ENCODE measurements at regions not wholly inside any gene's neighbourhood (a gene's known extent, or its start where the extent isn't known, plus 50 kb on each side); places are given as distances from the start of the nearest gene placed in this dataset.

DNA sequence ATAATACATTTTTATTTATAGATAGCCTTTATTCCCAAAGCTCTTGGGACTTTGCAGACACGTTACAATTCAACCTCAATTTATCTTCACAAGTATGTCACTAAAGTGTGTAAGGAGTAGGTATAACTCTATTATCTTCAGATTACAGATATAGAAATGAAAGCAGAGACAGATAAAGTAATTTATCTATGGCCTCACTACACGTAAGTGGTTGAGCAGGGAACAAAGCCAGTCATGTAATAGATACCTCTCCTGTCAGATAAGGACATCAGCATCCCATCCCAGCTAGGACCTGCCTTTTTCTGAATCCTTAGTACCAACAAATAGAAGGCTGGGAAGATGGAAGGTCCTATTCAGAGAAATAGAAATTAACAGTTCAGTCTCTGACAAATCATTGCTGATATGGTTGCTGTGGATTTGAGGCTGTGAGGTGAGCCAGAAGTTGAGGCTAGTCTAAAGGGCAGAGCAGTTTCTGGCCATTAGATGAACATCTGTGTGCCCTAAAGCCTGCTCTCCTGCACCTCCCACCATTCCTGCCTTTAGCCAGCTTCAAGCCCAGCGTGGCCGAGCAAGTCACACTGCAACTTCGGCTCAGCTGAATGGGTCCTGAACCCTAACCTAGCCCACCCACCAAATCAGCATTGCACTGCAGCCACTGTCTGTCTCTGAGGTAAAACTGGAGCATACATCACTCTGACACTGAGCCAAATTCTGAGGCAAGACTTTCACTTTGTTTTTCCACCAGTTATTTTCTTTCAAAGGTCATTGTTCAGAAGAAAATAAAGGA lies 71.1 kb upstream of the PLEKHA5 start:
- no peak for FAIRE-seq

DNA sequence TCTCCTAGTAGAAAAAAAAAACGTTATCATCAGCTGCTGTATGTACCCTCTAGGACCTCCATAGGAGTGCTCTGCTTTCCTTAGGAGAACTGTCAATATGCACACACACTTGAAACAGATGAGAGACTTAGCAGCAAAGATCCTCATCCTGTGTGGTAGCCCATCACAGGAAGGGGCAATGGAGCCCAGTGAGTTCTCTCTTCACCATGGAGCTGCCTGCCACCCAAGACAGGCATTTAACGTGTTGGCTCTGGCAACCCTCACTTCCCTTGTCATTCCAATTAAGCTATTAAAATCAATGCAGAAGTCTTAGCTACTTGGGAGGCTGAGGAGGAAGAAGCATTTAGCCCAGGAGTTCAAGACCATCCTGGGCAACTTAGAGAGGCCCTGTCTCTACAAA lies 64.8 kb upstream of the PLEKHA5 start:
- no peak for FAIRE-seq

DNA sequence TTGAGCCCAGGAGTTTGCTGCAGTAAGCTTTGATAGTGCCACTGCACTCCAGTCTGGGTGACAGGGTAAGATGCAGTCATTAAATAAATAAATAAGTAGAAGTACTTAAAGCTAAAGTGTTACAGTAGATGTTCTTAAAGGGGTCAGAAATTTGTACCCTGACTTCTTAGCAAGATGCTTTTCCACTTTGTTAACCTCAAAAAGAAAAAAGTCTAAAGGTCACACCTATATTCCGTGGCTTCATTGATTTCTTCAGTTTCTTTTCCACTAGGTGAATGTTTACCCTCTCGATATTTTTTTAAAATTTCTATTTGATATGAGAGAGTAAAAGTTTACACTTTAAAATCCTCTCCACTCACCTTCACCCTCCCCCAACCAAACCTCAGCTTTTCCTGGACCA lies 64.3 kb upstream of the PLEKHA5 start:
- no peak for FAIRE-seq

DNA sequence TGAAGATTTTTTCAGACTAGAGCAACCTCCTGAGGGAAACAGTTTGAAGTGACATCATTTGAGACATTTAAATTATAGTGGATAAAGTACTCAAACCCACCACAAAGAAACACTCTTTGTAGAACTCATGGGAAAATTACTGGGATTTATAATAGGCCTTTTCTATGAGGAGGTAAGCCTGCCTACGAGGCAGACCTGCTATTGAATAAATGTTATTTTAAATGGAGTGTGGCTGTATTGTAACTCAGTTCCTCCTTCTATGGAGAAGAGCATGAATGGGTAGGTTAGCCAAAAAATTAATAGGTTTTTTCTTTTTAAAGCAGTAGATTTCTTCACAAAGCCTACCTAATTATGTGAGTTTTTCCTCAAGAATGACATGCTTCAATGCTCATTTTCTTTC lies 63.7 kb upstream of the PLEKHA5 start:
- no peak for FAIRE-seq

DNA sequence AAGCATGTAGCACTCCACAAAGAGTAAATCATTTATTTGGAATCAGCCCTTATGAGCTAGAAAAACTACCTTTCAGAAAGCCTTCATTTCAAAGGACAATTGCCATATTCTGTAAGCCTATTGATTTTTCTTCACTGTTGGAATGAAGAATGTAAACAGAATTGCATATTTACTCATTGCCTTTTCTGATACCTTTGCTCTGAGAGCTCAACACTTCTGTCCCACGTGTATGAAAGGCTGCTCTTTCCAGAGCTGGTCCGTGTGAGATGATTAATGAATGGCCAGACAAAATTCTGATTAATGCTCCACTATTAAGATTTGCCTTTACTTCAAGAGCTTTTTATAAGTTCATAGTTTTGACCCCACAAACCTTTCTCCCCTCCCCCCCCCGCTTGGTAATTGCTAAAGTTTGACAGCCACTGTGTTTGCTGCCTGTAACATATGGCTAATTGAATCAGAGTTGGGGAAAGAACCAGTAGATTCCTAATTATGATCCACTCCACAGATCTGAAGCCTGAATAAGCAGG lies 63.0 kb upstream of the PLEKHA5 start:
- FAIRE-seq = no peak

DNA sequence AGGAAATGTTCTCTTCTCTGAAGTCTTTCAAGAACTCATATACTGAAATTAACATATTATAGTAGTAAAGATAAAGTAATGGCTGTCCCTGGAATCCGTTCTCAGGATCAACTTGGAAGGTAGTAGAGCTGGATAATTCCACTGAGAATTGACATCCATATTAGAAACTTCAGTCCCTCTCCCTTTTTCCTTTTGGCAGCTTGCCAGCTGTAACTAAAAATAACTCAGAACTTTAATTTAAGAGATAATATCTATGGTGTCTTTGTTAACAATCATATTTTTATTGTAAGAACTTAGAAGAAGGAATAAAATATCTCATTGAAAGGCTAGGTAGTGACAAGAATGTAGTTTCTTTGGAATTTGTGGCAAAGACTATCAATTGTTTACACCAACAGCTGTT lies 61.4 kb upstream of the PLEKHA5 start:
- FAIRE-seq = no peak

DNA sequence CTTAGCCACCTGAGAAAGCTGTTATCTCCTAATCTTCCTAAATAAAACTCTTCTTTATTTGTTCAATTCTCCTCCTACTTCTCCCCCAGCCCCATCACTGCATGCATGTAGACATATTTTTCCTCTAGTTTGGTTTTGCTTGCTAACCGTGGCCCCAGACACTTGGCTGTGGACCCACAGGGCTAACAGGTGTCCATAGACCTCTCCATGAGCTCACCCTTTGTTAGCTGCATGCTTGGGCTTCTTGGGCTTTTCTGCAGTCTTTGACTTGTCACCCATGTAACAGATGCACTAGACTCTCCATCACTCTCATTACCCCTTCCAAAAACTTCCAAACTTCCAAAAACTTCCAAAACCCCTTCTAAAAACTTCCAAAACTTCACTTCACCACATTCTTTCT lies 59.2 kb upstream of the PLEKHA5 start:
- FAIRE-seq = no peak

DNA sequence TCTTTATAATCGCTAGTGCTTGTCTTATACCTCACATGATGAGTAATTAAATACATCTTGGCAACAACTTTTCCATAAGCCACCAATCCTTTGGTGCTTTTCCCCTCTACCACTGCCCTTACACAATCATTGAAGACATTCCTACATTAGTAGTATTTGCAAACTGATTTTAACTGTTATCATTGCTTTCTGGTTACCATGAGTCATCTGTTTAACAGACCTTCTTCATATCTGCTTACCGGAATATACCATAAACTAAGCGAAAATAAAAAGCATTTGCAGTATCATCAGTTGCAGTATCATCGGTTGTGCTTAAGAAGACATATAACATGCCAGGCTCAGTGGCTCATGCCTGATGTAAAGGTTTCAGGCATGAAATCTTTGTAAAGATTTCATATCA lies 54.8 kb upstream of the PLEKHA5 start:
- no peak for FAIRE-seq

DNA sequence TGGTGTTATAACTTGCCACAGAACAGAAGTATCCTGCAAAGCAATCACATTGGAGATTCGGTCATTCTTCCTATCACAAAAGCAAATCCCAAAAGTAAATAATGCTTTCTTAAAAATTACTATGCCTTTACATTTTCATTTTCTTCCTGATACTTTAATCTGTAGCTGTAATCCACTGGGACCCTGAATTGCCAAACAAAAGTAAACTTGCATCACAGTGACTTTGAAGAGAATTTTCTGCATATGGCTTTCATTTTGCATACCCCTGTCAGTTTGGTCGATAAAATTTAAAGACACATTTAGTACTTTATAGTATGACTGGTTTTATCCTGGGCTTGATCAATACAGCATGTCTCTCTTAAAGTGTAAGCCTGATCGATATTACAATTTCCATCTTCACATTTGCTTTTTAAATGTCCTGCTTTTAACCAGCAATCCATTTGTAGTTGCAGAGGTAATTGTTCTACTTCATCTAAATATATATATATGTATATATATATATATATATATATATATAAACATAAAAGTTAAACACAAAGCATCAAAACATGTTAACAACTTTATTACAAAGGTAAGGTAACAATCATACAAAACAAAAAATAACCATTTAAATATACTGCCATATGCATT lies 53.7 kb upstream of the PLEKHA5 start:
- no peak for FAIRE-seq
